IMR-90 (cell line): ENCODE measurements at regions not wholly inside any gene's neighbourhood (a gene's known extent, or its start where the extent isn't known, plus 50 kb on each side); places are given as distances from the start of the nearest gene placed in this dataset.

Experiments
- ATAC-seq: fragments of 200-7000 bp; cut with Tn5 transposase; 2 replicates; pipeline ENCODE4 v1.9.1; 2020; ENCODE audit warnings: low read depth, mild to moderate bottlenecking, moderate library complexity
- BruUV-seq: library from RNA; stranded (reverse); fragments of 400-500 nt; replicated peaks from 2 replicates; lab custom pipeline; 2021; lab: Mats Ljungman, UMichigan
- CTCF ChIA-PET: fragments of 300-600 bp; formaldehyde crosslinking; extraction: SDS; loops from one replicate; lab custom pipeline; 2021; ENCODE audit warnings: antibody characterized with exemption; lab: Yijun Ruan, JAX
- POLR2A ChIA-PET: fragments of 300-600 bp; sonication (Branson Sonifier 250); formaldehyde crosslinking; loops from one replicate; lab custom pipeline; 2022; ENCODE audit warnings: antibody characterized with exemption; ENCODE audit not compliant: unreplicated experiment; lab: Charles Lee
- DNase-seq: peaks from one replicate; pipeline ENCODE4 v3.0.0; 2013
- H2AFZ ChIP-seq: replicated peaks from 2 replicates; pipeline ENCODE3; 2013; ENCODE audit warnings: low read length, mild to moderate bottlenecking; ENCODE audit not compliant: poor library complexity
- H2AK5ac ChIP-seq: 2 replicates; pipeline ENCODE4 v1.6.1; 2013; ENCODE audit warnings: low read depth, low read length, inconsistent platforms
- H2AK9ac ChIP-seq: replicated peaks from 2 replicates; pipeline ENCODE3; 2013; ENCODE audit warnings: mild to moderate bottlenecking, low read depth, low read length, moderate library complexity; ENCODE audit not compliant: poor library complexity
- H2BK120ac ChIP-seq: 2 replicates; pipeline ENCODE4 v1.6.1; 2013; ENCODE audit warnings: low read depth, low read length, inconsistent platforms
- H2BK15ac ChIP-seq: 3 replicates; pipeline ENCODE4 v1.6.1; 2013; ENCODE audit warnings: low read depth, low read length, inconsistent platforms
- H2BK20ac ChIP-seq: 2 replicates; pipeline ENCODE4 v1.6.1; 2013; ENCODE audit warnings: low read depth, mild to moderate bottlenecking, inconsistent platforms, low read length, moderate library complexity
- H2BK5ac ChIP-seq: 2 replicates; pipeline ENCODE4 v1.6.1; 2013; ENCODE audit warnings: mild to moderate bottlenecking, low read depth, low read length, inconsistent platforms; ENCODE audit not compliant: poor library complexity, severe bottlenecking
- H3K14ac ChIP-seq: replicated peaks from 2 replicates; pipeline ENCODE4 v1.6.1; 2013; ENCODE audit warnings: low read depth, low read length, inconsistent platforms
- H3K18ac ChIP-seq: 2 replicates; pipeline ENCODE4 v1.6.1; 2013; ENCODE audit warnings: low read depth, low read length, control low read depth
- H3K23ac ChIP-seq: 2 replicates; pipeline ENCODE4 v1.6.1; 2013; ENCODE audit warnings: low read depth, low read length, inconsistent platforms
- H3K27ac ChIP-seq: 2 replicates; pipeline ENCODE4 v1.5.1; 2013; ENCODE audit warnings: mild to moderate bottlenecking, control low read depth, low read length; ENCODE audit not compliant: insufficient read depth
- H3K27me3 ChIP-seq: 2 replicates; pipeline ENCODE4 v1.6.1; 2013; ENCODE audit warnings: low read length; ENCODE audit not compliant: control insufficient read depth, insufficient read depth
- H3K36me3 ChIP-seq: 2 replicates; pipeline ENCODE4 v1.6.1; 2013; ENCODE audit warnings: low read length, mixed read lengths; ENCODE audit not compliant: control insufficient read depth, insufficient read depth
- H3K4ac ChIP-seq: 2 replicates; pipeline ENCODE4 v1.6.1; 2013; ENCODE audit warnings: low read depth, low read length, inconsistent platforms
- H3K4me1 ChIP-seq: 2 replicates; pipeline ENCODE4 v1.6.1; 2013; ENCODE audit warnings: low read length, mixed read lengths; ENCODE audit not compliant: control insufficient read depth, insufficient read depth
- H3K4me2 ChIP-seq: 2 replicates; pipeline ENCODE4 v1.6.1; 2013; ENCODE audit warnings: low read depth, mild to moderate bottlenecking, control low read depth, low read length, moderate library complexity
- H3K4me3 ChIP-seq: 2 replicates; pipeline ENCODE4 v1.5.1; 2013; ENCODE audit warnings: low read depth, mild to moderate bottlenecking, control low read depth, low read length, moderate library complexity; ENCODE audit not compliant: insufficient read depth
- H3K56ac ChIP-seq: 2 replicates; pipeline ENCODE4 v1.6.1; 2013; ENCODE audit warnings: low read length, inconsistent platforms; ENCODE audit not compliant: insufficient read depth; ENCODE audit errors: extremely low read depth
- H3K79me1 ChIP-seq, 2 experiments: 2 replicates each; pipeline ENCODE4 v1.6.1; 2013; ENCODE audit warnings: low read length in 2 of 2, inconsistent platforms in 1 of 2, low read depth in 1 of 2
- H3K9ac ChIP-seq: 2 replicates; pipeline ENCODE4 v1.6.1; 2013; ENCODE audit warnings: low read depth, low read length, control low read depth
- H3K9me1 ChIP-seq: 2 replicates; pipeline ENCODE4 v1.6.1; 2013; ENCODE audit warnings: low read length, inconsistent platforms; ENCODE audit not compliant: insufficient read depth
- H3K9me3 ChIP-seq: 2 replicates; pipeline ENCODE4 v1.6.1; 2013; ENCODE audit warnings: low read length; ENCODE audit not compliant: control insufficient read depth, insufficient read depth
- H4K20me1 ChIP-seq: 2 replicates; pipeline ENCODE4 v1.6.1; 2013; ENCODE audit warnings: low read length, inconsistent platforms; ENCODE audit not compliant: insufficient read depth
- H4K5ac ChIP-seq: 2 replicates; pipeline ENCODE4 v1.6.1; 2013; ENCODE audit warnings: mild to moderate bottlenecking, low read depth, low read length, control low read depth
- H4K8ac ChIP-seq, 2 experiments: 2 replicates each; pipeline ENCODE4 v1.6.1; 2013; ENCODE audit warnings: low read depth in 2 of 2, low read length in 2 of 2, control low read depth in 1 of 2, inconsistent platforms in 1 of 2
- H4K91ac ChIP-seq: 2 replicates; pipeline ENCODE4 v1.6.1; 2013; ENCODE audit warnings: low read depth, low read length, inconsistent platforms; ENCODE audit not compliant: insufficient read depth
- CEBPB ChIP-seq: IDR thresholded peaks from 2 replicates; pipeline ENCODE4 v1.6.1; 2012; ENCODE audit warnings: low read depth, low read length, improper control_type of control experiment
- ELK1 ChIP-seq: fragments of 150-350 bp; IDR thresholded peaks from 2 replicates; pipeline ENCODE4 v1.6.1; 2016; ENCODE audit warnings: low read depth, mild to moderate bottlenecking, low read length, moderate library complexity, borderline replicate concordance
- MAFK ChIP-seq: IDR thresholded peaks from 2 replicates; pipeline ENCODE4 v1.6.1; 2012; ENCODE audit warnings: low read depth, low read length, improper control_type of control experiment
- USF2 ChIP-seq: fragments of 150-350 bp; IDR thresholded peaks from 2 replicates; pipeline ENCODE4 v1.6.1; 2017; ENCODE audit warnings: mild to moderate bottlenecking, antibody characterized with exemption, low read length, low read depth
- WGBS, 2 experiments: methylation state at CpG; one replicate each; pipeline versions ENCODE4 v1.1.5 to v1.1.7; 2013; ENCODE audit warnings: missing lambda C conversion rate in 2 of 2; ENCODE audit not compliant: insufficient read length in 1 of 2; ENCODE audit errors: extremely low coverage in 2 of 2; 5-methylcytosine and 5-hydroxymethylcytosine counted together
- dilution Hi-C: fragments of 300-500 bp; cut with HindIII; formaldehyde crosslinking; loops from one replicate; pipeline ENCODE4 v1.14.3; 2018; ENCODE audit warnings: low sequenced_read_pairs; ENCODE audit not compliant: unreplicated experiment
- in situ Hi-C: fragments of 300-500 bp; cut with MboI; formaldehyde crosslinking; loops from 3 replicates; pipeline ENCODE4 v1.14.3; 2019; ENCODE audit warnings: low sequenced_read_pairs, inconsistent platforms, mixed read lengths
- intact Hi-C: fragments of 100-400 bp; cut with micrococcal nuclease; formaldehyde crosslinking; loops from 2 replicates; pipeline ENCODE4 v1.10.0; 2022

- POLR2A ChIA-PET, result no interaction called here
- dilution Hi-C loops, result no loop called here
Measured at GRCh38 chr6:2543321-2543720, 207.4 kb downstream of the MYLK4 start.

More at GRCh38 chr6:2543321-2543720, 207.4 kb downstream of the MYLK4 start:
- Histone ChIP-seq H3K9ac (no peak overlapping the region), H3K36me3 (no peaks in the 10 kb centered on the region), H3K9me3 (peaks cover 5% of the 10 kb centered on the region), H2AK5ac (no peak overlapping the region), H3K4ac (no peak overlapping the region), H2BK5ac (no peak overlapping the region), H3K27ac (no peak overlapping the region), H3K79me1 (no peaks in the 10 kb centered on the region), H3K4me1 (peaks cover 9% of the 10 kb centered on the region), H2BK120ac (no peak overlapping the region), H3K56ac (no peak overlapping the region), H2AK9ac (no peak overlapping the region), H4K8ac (no peak overlapping the region), H2BK15ac (no peak overlapping the region), H3K4me3 (no peak overlapping the region), H2AFZ (no peak overlapping the region), H3K27me3 (peaks cover 37% of the 10 kb centered on the region), H2BK20ac (no peak overlapping the region), H3K4me2 (no peak overlapping the region), H3K23ac (no peak overlapping the region), H3K9me1 (peaks cover 6% of the 10 kb centered on the region; the same call in 1 of the 2 replicates), H3K14ac (no peak overlapping the region), H3K18ac (no peak overlapping the region), H4K5ac (no peak overlapping the region), H4K20me1 (no peaks in the 10 kb centered on the region), H4K91ac (no peak overlapping the region)
- TF ChIP-seq MAFK (no peak), CEBPB (no peak), ELK1 (no peak), USF2 (no peak)
- WGBS, 2 experiments, result no CpG with 5 or more reads among the region's 2 CpGs
- intact Hi-C loops, result no loop called here
- ATAC-seq (0 out of 2 replicates have a peak, but pooled peaks have one; percentile 13), DNase-seq (no peak)
- in situ Hi-C loops, result no loop called here
- CTCF ChIA-PET, result no interaction called here
- BruUV-seq, result no TSS peak
